ENCODE measurements at regions not wholly inside any gene's neighbourhood (a gene's known extent, or its start where the extent isn't known, plus 50 kb on each side); places are given as distances from the start of the nearest gene placed in this dataset.

DNA sequence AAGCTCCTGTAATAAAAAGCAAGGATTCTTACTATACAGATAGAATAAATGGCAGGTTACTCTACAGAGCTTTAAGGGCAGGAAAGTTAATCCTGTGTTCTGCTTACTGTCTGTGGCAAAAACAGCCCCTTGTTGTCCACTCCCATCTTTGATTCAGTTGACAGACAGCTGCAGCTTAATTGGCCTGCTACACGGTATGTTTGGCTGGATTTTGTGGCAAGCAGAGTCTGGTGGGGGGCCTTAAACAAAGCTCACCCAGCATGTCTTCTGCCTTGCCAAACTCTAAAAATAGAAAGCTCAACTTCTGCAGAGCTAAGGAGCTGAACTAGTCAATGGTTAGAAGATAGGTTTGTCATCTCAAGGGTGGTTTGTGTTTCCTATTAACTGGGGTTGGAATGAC lies 407.2 kb downstream of the HLX start:
- TF ChIP-seq, protein P1, sequence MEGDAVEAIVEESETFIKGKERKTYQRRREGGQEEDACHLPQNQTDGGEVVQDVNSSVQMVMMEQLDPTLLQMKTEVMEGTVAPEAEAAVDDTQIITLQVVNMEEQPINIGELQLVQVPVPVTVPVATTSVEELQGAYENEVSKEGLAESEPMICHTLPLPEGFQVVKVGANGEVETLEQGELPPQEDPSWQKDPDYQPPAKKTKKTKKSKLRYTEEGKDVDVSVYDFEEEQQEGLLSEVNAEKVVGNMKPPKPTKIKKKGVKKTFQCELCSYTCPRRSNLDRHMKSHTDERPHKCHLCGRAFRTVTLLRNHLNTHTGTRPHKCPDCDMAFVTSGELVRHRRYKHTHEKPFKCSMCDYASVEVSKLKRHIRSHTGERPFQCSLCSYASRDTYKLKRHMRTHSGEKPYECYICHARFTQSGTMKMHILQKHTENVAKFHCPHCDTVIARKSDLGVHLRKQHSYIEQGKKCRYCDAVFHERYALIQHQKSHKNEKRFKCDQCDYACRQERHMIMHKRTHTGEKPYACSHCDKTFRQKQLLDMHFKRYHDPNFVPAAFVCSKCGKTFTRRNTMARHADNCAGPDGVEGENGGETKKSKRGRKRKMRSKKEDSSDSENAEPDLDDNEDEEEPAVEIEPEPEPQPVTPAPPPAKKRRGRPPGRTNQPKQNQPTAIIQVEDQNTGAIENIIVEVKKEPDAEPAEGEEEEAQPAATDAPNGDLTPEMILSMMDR (IDR thresholded peaks at IDR 0.05): no peak
- no peak for DNase-seq (ENCODE audit: low spot score)
- Histone ChIP-seq H3K4me1 (no peaks in the 10 kb centered on the region), H3K27me3 (no peaks in the 10 kb centered on the region), H3K27ac (no peak overlapping the region), H3K4me3 (no peak overlapping the region), H3K9me3 (no peaks in the 10 kb centered on the region), H3K36me3 (no peaks in the 10 kb centered on the region)

DNA sequence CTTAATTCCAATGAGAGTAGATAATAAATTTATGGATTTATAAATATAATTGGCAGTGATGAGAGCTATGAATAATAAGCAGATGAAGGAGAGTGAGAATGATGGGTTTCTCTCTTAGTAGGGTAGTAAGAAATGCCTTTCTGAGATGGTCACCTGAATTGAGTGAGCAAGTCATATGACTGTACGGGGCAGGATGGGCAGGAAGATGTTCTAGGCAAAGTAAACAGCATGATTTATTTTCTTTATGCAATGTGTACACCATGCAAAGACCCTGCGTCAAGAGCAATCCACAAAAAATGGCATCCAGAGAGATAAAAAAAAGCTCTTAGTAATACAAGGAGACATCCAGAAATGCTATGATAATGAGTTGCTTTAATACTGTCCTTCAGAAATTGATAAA lies 409.9 kb downstream of the HLX start:
- Histone ChIP-seq H3K27ac (no peak overlapping the region), H3K27me3 (no peaks in the 10 kb centered on the region), H3K36me3 (no peaks in the 10 kb centered on the region), H3K4me3 (no peak overlapping the region), H3K4me1 (no peaks in the 10 kb centered on the region), H3K9me3 (no peaks in the 10 kb centered on the region)
- no peak for DNase-seq (ENCODE audit: low spot score)
- TF ChIP-seq, protein P1 (IDR thresholded peaks at IDR 0.05): no peak

DNA sequence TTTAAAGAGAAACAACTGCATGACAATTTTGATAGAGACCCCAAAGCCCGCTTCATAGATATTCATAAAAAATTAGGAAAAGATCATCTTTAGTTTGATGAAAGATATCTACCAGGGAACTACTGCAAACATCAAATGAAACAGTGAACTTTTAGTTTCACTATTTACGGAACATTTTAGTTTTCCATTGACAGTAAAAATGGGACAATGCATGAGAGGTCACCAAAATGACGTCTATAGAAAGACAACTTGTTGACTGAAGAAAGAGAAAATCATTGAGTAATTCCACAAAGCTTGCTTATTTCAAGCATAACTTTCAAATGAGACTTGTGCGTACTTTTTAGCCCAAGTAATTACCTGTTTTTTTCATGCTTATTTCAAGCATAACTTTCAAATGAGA lies 411.4 kb downstream of the HLX start:
- H3K27ac ChIP-seq: no peak overlapping the region
- DNase-seq (ENCODE audit: low spot score): no peak
- H3K9me3 ChIP-seq: no peaks in the 10 kb centered on the region
- peaks cover 0 to 2% of the 10 kb centered on the region in 2 donors for H3K4me1 ChIP-seq
- H3K27me3 ChIP-seq: no peaks in the 10 kb centered on the region
- no peak overlapping the region for H3K4me3 ChIP-seq
- TF ChIP-seq, protein P1 (IDR thresholded peaks at IDR 0.05): no peak
- H3K36me3 ChIP-seq: no peaks in the 10 kb centered on the region

DNA sequence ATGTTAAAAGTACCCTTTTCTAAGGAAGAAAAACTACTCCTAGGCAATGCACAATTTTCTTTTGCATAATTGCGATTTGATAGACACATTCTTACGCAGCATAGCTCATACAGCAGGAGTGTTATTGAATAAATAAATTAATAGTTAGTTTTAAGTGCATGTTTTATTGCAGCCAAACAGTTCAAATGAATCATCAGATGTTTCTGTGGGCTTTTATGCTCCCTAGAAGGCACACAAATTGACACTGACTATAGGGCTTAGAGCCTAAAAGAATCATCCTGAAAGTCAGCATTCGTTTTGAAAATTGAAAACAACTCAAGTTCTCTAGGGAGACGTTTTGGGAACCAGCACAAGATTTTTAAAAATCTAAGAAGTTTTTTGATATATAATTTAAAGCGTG lies 411.9 kb downstream of the HLX start:
- Histone ChIP-seq H3K9me3 (no peaks in the 10 kb centered on the region), H3K27me3 (no peaks in the 10 kb centered on the region), H3K27ac (no peak overlapping the region), H3K36me3 (no peaks in the 10 kb centered on the region), H3K4me3 (no peak overlapping the region), H3K4me1 (peaks cover 0 to 2% of the 10 kb centered on the region in 2 donors)
- no peak for DNase-seq (ENCODE audit: low spot score)
- TF ChIP-seq, protein P1 (IDR thresholded peaks at IDR 0.05): no peak

DNA sequence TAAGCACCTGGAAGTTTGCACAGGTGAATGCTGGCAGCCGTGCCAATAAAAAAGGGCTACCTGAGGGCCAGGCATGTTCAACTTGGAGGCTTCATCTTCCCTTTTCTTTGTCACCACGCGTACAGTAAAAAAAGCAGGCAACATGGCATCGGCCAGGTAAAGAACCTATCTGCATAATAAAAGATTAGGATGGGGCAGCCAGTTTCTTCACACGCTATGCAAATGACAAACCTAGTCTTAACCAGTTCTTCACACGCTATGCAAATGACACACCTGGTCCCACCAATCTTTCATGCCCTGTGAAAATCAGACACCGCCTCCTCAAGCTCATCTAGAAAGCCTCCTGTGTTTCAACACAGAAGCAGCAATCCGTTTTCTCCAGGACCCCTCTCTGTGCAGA lies 413.4 kb downstream of the HLX start:
- Histone ChIP-seq H3K9me3 (no peaks in the 10 kb centered on the region), H3K27me3 (no peaks in the 10 kb centered on the region), H3K27ac (no peak overlapping the region), H3K4me3 (no peak overlapping the region), H3K36me3 (no peaks in the 10 kb centered on the region), H3K4me1 (peaks cover 0 to 2% of the 10 kb centered on the region in 2 donors)
- TF ChIP-seq, protein P1 (IDR thresholded peaks at IDR 0.05): no peak
- DNase-seq (ENCODE audit: low spot score): no peak

DNA sequence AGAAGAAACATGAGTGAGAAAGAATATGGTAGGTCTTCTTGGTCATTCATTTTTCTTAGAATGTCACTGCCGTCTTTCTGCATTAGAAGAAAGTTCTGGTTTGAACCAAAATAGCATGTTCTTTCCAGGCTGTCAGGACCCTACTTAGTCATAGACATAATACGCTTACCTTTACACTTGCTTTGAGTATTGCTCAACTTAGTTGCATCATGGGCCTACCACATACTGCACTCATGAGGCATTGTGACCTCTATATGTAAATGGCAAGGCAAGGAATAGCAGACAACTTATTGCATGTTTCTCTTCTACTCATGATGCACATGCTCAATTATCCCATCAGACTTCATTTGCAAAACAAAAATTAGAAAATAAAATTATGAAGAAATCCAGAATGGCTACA lies 415.0 kb downstream of the HLX start:
- Histone ChIP-seq H3K9me3 (no peaks in the 10 kb centered on the region), H3K4me3 (no peak overlapping the region), H3K27me3 (no peaks in the 10 kb centered on the region), H3K4me1 (peaks cover 0 to 2% of the 10 kb centered on the region in 2 donors), H3K36me3 (no peaks in the 10 kb centered on the region), H3K27ac (no peak overlapping the region)
- no peak for DNase-seq (ENCODE audit: low spot score)
- TF ChIP-seq, protein P1 (IDR thresholded peaks at IDR 0.05): no peak
